GM10266 (cell line): ENCODE measurements at regions not wholly inside any gene's neighbourhood (a gene's known extent, or its start where the extent isn't known, plus 50 kb on each side); places are given as distances from the start of the nearest gene placed in this dataset.

ENCODE experiments used
- DNase-seq: peaks from one replicate; pipeline ENCODE4 v3.0.0; 2012; ENCODE audit errors: extremely low spot score
- CTCF ChIP-seq: IDR thresholded peaks from 2 replicates; pipeline ENCODE4 v1.5.1; 2012; ENCODE audit warnings: mild to moderate bottlenecking, low read depth; ENCODE audit not compliant: control insufficient read depth, insufficient read depth; ENCODE audit errors: missing control alignments

- no peak for DNase-seq
- TF ChIP-seq CTCF: no peak
These were observed 202.0 kb upstream of the MTPN start for GRCh38 chr7:136179154-136179553.

GRCh38 chr7:136174477-136175125 is 197.4 kb upstream of the MTPN start:
- DNase-seq: no peak
- no peak for TF ChIP-seq CTCF

GRCh38 chr7:136173874-136174273 is 196.7 kb upstream of the MTPN start:
- no peak for TF ChIP-seq CTCF
- no peak for DNase-seq

GRCh38 chr7:136171233-136171632 is 194.1 kb upstream of the MTPN start:
- DNase-seq: no peak
- TF ChIP-seq CTCF: no peak

- DNase-seq: no peak
- TF ChIP-seq CTCF: no peak
These were observed 191.7 kb upstream of the MTPN start for GRCh38 chr7:136168821-136169220.

GRCh38 chr7:136167991-136168390 is 190.8 kb upstream of the MTPN start:
- TF ChIP-seq CTCF: no peak
- DNase-seq: no peak

GRCh38 chr7:136166521-136166920 is 189.4 kb upstream of the MTPN start:
- DNase-seq: no peak
- TF ChIP-seq CTCF: no peak
